GM12874 (cell line): ENCODE measurements at regions not wholly inside any gene's neighbourhood (a gene's known extent, or its start where the extent isn't known, plus 50 kb on each side); places are given as distances from the start of the nearest gene placed in this dataset.

Experiments
- TF ChIP-seq, protein P1 (sequence below): IDR thresholded peaks from 2 replicates; pipeline ENCODE4 v1.5.1; 2011; ENCODE audit warnings: low read depth, mild to moderate bottlenecking, control low read depth, low read length, moderate library complexity; ENCODE audit not compliant: insufficient read depth

DNA sequence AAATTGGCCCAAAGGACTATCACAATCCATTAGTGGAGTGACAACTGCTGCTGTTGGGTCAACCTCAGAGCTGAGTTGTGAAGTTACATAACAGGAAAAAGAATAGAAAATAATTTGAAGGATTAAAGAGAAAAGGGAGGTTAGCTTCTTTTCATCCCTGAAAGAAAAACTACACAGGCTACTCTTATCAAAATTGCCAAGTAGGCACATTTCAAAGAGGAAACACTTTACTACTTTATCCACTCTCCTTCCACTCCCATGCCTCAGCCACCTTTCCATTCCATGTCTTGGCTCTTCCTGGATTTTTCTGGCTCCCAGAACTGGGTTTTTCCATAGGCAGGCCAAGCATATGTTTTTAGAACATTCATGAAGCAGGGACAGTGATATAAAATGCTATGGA is 384.0 kb upstream of the RORA start:
- TF ChIP-seq, protein P1, sequence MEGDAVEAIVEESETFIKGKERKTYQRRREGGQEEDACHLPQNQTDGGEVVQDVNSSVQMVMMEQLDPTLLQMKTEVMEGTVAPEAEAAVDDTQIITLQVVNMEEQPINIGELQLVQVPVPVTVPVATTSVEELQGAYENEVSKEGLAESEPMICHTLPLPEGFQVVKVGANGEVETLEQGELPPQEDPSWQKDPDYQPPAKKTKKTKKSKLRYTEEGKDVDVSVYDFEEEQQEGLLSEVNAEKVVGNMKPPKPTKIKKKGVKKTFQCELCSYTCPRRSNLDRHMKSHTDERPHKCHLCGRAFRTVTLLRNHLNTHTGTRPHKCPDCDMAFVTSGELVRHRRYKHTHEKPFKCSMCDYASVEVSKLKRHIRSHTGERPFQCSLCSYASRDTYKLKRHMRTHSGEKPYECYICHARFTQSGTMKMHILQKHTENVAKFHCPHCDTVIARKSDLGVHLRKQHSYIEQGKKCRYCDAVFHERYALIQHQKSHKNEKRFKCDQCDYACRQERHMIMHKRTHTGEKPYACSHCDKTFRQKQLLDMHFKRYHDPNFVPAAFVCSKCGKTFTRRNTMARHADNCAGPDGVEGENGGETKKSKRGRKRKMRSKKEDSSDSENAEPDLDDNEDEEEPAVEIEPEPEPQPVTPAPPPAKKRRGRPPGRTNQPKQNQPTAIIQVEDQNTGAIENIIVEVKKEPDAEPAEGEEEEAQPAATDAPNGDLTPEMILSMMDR: no peak

DNA sequence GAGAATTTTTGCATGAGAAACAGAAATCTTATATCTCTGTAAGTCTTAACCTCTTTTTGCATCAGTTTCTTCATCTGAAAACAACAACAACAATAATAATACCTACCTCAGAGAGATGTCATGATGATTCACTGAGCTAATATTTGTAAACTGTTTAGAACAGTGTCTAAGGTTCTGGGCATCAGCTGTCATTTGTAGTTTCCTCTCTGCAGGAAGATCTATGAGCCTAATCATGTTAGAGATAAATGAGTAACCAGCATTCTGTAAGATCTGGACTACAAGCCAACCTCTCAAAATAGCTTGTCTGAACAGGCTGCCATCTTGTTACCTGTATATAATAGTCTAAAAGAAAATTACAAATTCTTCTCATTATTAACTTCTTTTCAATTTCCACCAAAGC is 383.0 kb upstream of the RORA start:
- TF ChIP-seq, protein P1: no peak

DNA sequence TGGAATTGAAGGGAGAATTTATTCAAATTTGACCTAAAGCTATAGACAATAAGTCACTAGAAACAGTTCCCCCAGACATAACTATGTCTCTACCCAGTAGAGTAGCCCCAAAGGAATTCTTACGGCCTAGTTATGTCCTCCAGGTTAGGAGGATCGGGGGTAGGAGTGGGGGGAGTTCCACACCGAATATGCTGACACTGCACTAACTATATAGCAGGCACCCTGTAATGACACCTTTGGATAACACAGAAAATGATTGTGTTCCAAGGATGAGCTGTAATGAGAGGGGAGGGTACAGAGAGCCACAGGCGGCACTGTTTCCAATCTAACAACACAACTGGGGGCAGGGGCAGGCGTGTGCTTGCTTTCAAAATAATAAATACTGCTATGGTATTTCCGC is 376.2 kb upstream of the RORA start:
- TF ChIP-seq, protein P1: no peak

DNA sequence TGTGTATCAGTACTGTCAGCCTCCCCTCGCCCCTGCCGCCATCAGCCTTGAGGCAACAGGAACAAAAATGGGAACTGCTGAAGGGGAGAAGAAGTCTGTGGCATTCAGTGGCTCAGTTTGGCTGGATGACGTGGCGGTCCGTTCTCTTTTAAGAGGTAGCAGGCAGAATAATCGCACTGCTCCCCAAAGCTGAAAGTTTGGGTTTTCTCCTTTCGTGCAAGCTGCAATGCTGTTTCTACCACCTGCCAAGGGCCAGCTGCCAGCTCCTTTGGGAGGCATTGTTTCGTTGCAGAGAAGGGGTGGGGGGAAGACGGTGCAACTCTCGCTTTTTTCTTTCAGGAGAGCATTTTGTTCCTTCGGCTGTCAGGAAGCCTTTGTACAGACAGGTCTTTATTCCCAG is 369.6 kb upstream of the RORA start:
- TF ChIP-seq, protein P1: no peak

DNA sequence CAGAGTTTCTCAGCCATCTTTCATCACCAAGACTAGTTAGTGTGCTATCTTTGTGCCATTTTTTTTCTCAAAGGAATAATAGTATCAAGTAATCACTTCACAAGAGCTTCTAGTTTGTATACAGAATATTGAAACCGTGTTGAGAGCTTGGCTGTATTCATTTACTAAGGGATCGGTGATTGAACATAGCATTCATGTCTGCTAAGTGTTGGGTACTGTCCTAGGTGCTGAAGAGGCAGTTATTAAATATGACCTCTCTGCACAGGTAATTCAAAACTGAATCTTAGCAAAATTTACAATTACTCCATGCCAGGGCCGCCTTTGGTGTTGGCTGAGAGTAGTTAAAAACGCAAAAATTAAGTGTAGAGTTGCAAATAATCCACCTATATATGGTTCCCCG is 355.3 kb upstream of the RORA start:
- TF ChIP-seq, protein P1: no peak

DNA sequence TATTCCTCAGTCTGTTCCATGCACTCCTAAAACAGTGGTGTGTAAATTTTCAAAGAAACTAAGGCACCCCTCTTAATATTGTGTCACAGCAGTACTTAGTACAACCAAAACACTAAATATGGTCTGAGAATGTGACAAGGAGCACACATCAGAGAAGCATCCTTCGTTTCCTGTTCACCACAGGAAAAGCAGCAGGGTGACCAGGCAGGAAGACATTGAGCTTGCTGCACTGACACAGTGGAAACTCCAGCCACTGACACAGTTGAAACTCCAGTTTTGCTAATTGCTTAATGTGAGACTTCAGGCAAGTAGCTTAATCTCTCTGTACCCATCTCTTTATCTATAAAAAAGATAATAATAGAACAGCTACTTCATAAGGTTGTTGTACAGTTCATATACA is 353.0 kb upstream of the RORA start:
- TF ChIP-seq, protein P1: no peak

DNA sequence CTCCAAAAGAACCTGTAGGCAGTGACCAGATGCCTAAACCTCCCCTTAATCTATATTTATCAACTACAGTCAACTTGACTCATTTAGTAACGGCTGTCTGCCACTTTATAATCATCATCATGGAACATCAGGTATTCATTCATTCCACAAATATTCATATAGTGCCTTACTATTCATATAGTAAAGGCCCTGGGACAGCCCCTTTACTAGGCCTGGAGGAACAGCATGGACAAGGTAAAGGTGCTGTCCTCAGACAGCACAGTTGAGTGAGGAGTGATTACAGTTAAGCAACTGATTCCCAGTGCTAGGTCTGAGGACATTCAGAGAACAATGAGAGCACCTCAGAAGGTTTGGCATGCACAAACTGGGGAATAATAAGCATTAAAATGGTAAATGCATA is 346.5 kb upstream of the RORA start:
- TF ChIP-seq, protein P1: no peak

DNA sequence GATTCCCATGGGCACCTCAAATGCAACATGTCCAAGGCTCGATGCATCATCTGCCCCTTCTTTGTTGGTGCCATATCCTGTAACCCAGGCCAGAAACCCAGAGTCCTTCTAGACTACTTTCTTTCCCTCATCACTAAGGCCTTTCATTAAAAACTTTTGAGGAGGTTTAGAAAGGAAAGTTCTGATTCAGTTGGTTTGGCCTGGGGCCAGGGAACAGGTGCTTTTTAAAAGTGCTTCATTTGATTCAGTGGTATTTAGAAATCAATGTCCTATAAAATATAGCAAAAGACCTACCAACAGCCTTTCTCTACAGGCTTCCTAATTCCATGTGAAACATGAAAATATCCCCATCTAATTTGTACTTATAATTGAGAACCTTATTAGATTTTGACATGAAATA is 341.9 kb upstream of the RORA start:
- TF ChIP-seq, protein P1: no peak
